Aorta (tissue), 5 donors: ENCODE measurements at regions not wholly inside any gene's neighbourhood (a gene's known extent, or its start where the extent isn't known, plus 50 kb on each side); places are given as distances from the start of the nearest gene placed in this dataset.
"Not testable (repeated sequence)": the region's sequence is repeated elsewhere in the genome, so short reads cannot be mapped to it uniquely, and the experiment has no call there.

Experiments
- ATAC-seq: fragments of 200-7000 bp; cut with Tn5 transposase; one replicate; pipeline ENCODE4 v1.9.1; 2022; ENCODE audit warnings: moderate library complexity; ENCODE audit not compliant: low FRiP score
- DNase-seq, 2 donors: peaks; one replicate each; pipeline ENCODE4 v3.0.0-alpha.2; 2020
- H3K27ac ChIP-seq, 2 donors: one replicate each; pipeline ENCODE4 v1.5.1; 2013; ENCODE audit warnings: low read length in 2 of 2, mild to moderate bottlenecking in 2 of 2, moderate library complexity in 2 of 2, control low read depth in 1 of 2, inconsistent platforms in 1 of 2, low read depth in 1 of 2
- H3K27me3 ChIP-seq, 2 donors: one replicate each; pipeline ENCODE4 v1.6.1; 2013; ENCODE audit warnings: control low read depth in 1 of 2, low read length in 1 of 2, mild to moderate bottlenecking in 1 of 2, moderate library complexity in 1 of 2; ENCODE audit not compliant: insufficient read depth in 2 of 2, control insufficient read depth in 1 of 2
- H3K36me3 ChIP-seq, 2 donors: one replicate each; pipeline ENCODE4 v1.6.1; 2013; ENCODE audit warnings: control low read depth in 1 of 2, low read length in 1 of 2, mild to moderate bottlenecking in 1 of 2; ENCODE audit not compliant: insufficient read depth in 2 of 2, control insufficient read depth in 1 of 2
- H3K4me1 ChIP-seq, 2 donors: one replicate each; pipeline ENCODE4 v1.6.1; 2013; ENCODE audit warnings: low read length in 2 of 2, control low read depth in 1 of 2, mild to moderate bottlenecking in 1 of 2, moderate library complexity in 1 of 2; ENCODE audit not compliant: insufficient read depth in 2 of 2, control insufficient read depth in 1 of 2
- H3K4me3 ChIP-seq, 2 donors: one replicate each; pipeline ENCODE4 v1.5.1; 2013; ENCODE audit warnings: low read length in 2 of 2, control low read depth in 1 of 2, mild to moderate bottlenecking in 1 of 2
- H3K9me3 ChIP-seq: one replicate; pipeline ENCODE4 v1.6.1; 2013; ENCODE audit warnings: mild to moderate bottlenecking, low read length; ENCODE audit not compliant: control insufficient read depth
- WGBS, 2 donors: extraction: QIAGEN DNeasy Blood & Tissue Kit; methylation state at CpG; one replicate each; pipeline ENCODE4 v1.1.7; 2013; 5-methylcytosine and 5-hydroxymethylcytosine counted together
- intact Hi-C, 2 donors: fragments of 100-400 bp; cut with DNase I; formaldehyde crosslinking; loops; one replicate each; pipeline versions ENCODE4 v1.14.2 to v1.15.0; 2022
- donor health status: healthy with polysubstance abuse.
- donor health status: Bipolar disorder and iron deficiency.
- donor health status: DM: no; HTN: no; CAD: no.
- donor health status: DM: no; HTN: no; CAD: no.
- donor health status: DM: yes; HTN: yes; CAD: no.

DNA sequence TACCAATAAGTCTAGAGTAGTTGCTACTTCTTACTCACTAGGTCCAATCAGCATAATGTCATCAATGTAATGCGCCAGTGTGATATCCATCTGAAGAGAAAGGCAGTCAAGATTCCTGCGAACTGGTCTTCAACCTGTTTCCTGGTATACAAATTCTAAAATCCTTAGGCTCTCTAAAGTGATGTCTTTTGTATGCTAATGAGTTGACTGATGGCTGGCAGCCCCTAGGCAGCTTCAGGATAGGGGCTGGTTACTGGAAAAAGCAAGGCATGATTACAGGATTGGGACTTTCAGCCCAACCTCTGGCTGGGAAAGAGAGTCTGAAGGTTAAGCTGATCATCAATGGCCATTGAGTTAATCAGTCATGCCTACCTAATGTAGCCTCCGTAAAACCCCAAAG, 250.2 kb upstream of the PTER start:
- no peak overlapping the region for H3K27ac ChIP-seq
- H3K4me3 ChIP-seq, result no peak overlapping the region
- DNase-seq (no peak), ATAC-seq (no peak)
- H3K36me3 ChIP-seq, result no peaks in the 10 kb centered on the region
- peaks cover 1% of the 10 kb centered on the region for H3K9me3 ChIP-seq
- no peaks in the 10 kb centered on the region for H3K4me1 ChIP-seq
- intact Hi-C loops, result no loop called here
- no peaks in the 10 kb centered on the region for H3K27me3 ChIP-seq
- WGBS, 2 donors, result 83 to 86% methylated on average over 3 of the region's 3 CpGs

DNA sequence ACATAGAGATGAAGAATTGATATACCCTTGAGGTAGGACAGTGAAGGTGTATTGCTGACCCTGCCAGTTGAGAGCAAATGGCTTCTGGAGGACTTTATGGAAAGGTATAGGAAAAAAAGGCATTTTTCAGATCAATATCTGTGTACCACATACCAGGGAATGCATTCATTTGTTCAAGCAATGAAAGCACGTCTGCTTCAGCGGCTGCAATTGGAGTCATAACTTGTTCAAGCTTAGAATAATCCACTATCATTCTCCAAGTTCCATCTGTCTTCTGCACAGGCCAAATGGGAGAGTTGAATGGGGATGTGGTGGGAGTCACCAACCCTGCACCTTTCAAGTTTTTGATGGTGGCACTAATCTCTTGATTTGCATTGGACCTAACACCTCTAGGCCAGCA, 249.6 kb upstream of the PTER start:
- 72 to 75% methylated on average over 2 of the region's 2 CpGs for WGBS, 2 donors
- no peaks in the 10 kb centered on the region for H3K36me3 ChIP-seq
- H3K9me3 ChIP-seq, result peaks cover 1% of the 10 kb centered on the region
- no peak overlapping the region for H3K4me3 ChIP-seq
- DNase-seq (no peak), ATAC-seq (no peak)
- H3K4me1 ChIP-seq, result no peaks in the 10 kb centered on the region
- H3K27ac ChIP-seq, result no peak overlapping the region
- intact Hi-C loops, result no loop called here
- no peaks in the 10 kb centered on the region for H3K27me3 ChIP-seq

DNA sequence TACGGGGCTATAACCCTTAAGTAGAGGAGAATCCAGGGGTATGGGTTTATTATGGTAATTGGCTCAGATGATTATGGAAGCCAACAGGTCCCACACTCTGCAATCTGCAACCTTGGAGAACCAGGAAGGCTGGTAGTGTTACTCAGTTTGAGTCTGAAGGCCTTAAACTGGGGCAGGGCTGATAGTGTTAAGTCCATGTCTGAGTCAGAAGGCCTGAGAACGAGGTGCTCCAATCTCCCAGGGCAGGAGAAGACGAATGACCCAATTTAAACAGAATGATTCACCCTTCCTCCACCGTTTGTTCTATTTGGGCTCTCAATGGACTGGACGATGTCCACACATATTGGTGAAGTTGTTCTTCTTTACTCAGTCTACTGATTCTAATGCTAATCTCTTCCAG, 244.5 kb upstream of the PTER start:
- Histone ChIP-seq H3K4me3 (no peak overlapping the region), H3K9me3 (peaks cover 3% of the 10 kb centered on the region), H3K27me3 (no peaks in the 10 kb centered on the region), H3K36me3 (no peaks in the 10 kb centered on the region), H3K4me1 (no peaks in the 10 kb centered on the region), H3K27ac (no peak overlapping the region)
- ATAC-seq (no peak), DNase-seq (no peak)
- intact Hi-C loops, result no loop called here
- 38 to 53% methylated on average over 5 of the region's 5 CpGs for WGBS, 2 donors

- H3K4me3 ChIP-seq, result no peak overlapping the region
- WGBS, 2 donors, result 87 to 91% methylated on average over 3 of the region's 3 CpGs
Measured at GRCh38 chr10:16193241-16193640, 243.6 kb upstream of the PTER start.

GRCh38 chr10:16195178-16195769, 241.5 kb upstream of the PTER start:
- DNase-seq, result no peak
- ATAC-seq, result no peak
- Histone ChIP-seq H3K27ac (no peak overlapping the region), H3K36me3 (no peaks in the 10 kb centered on the region), H3K4me1 (no peaks in the 10 kb centered on the region), H3K27me3 (no peaks in the 10 kb centered on the region), H3K9me3 (peaks cover 3% of the 10 kb centered on the region), H3K4me3 (no peak overlapping the region)
- intact Hi-C loops, result no loop called here
- WGBS, 2 donors, result 70 to 71% methylated on average over 1 of the region's 1 CpG

More at GRCh38 chr10:16193241-16193640, 243.6 kb upstream of the PTER start:
- intact Hi-C loops, result no loop called here
- Histone ChIP-seq H3K36me3 (no peaks in the 10 kb centered on the region), H3K27ac (no peak overlapping the region), H3K27me3 (no peaks in the 10 kb centered on the region), H3K4me1 (no peaks in the 10 kb centered on the region), H3K9me3 (peaks cover 3% of the 10 kb centered on the region)
- ATAC-seq (no peak), DNase-seq (no peak)

GRCh38 chr10:16195894-16196293, 240.9 kb upstream of the PTER start:
- H3K36me3 ChIP-seq, result no peaks in the 10 kb centered on the region
- DNase-seq (no peak), ATAC-seq (no peak)
- intact Hi-C loops, result no loop called here
- no peak overlapping the region for H3K4me3 ChIP-seq
- H3K27ac ChIP-seq, result no peak overlapping the region
- no peaks in the 10 kb centered on the region for H3K4me1 ChIP-seq
- WGBS, 2 donors, result 47 to 51% methylated on average over 2 of the region's 2 CpGs
- H3K9me3 ChIP-seq, result peaks cover 3% of the 10 kb centered on the region
- H3K27me3 ChIP-seq, result no peaks in the 10 kb centered on the region

DNA sequence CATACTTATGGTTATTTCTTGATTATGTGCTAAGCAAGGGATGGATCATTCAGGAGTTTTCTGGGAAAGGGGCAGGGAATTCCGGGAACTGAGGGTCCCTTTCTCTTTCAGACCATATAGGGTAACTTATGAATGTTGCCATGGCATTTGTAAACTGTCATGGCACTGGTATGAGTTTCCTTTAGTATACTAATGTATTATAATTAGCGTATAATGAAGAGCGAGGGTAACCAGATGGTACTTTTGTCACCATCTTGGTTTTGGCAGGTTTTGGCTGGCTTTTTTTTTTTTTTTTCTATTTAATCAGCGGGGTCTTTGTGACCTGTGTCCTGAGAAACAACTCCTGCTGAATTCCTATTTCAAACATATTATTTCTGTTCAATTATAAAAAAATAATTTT, 237.6 kb upstream of the PTER start:
- WGBS, 2 donors, result 82 to 86% methylated on average over 4 of the region's 4 CpGs
- Histone ChIP-seq H3K27me3 (no peaks in the 10 kb centered on the region), H3K9me3 (peaks cover 3% of the 10 kb centered on the region), H3K27ac (no peak overlapping the region), H3K36me3 (no peaks in the 10 kb centered on the region), H3K4me1 (no peaks in the 10 kb centered on the region), H3K4me3 (no peak overlapping the region)
- intact Hi-C loops, result no loop called here
- ATAC-seq (no peak), DNase-seq (no peak)

- H3K36me3 ChIP-seq, intact Hi-C loops, H3K9me3 ChIP-seq, H3K27me3 ChIP-seq, H3K4me3 ChIP-seq, H3K27ac ChIP-seq, H3K4me1 ChIP-seq, DNase-seq, ATAC-seq: not testable (repeated sequence)
- 83 to 100% methylated on average over 1 of the region's 1 CpG for WGBS, 2 donors
Measured at GRCh38 chr10:16223618-16224017, 213.2 kb upstream of the PTER start.

DNA sequence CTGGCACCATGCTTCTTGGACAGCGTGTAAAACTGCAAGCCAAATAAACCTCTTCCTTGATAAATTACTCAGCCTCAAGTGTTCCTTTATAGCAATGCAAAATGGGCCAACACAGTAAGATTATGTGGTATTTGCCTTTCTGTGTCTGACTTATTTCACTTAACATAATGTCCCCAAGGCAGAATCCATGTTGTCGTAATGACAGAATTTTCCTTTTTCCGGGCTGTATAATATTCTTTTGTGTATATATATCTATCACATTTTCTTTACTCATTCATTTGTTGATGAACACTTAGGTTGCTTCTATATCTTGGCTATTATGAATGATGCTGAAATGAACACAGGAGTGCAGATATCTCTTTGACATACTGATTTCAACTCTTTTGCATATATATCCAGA, 209.1 kb upstream of the PTER start:
- H3K4me3 ChIP-seq, result no peak overlapping the region
- H3K4me1 ChIP-seq, result no peaks in the 10 kb centered on the region
- H3K36me3 ChIP-seq, result no peaks in the 10 kb centered on the region
- no peak overlapping the region for H3K27ac ChIP-seq
- 83 to 86% methylated on average over 3 of the region's 3 CpGs for WGBS, 2 donors
- H3K27me3 ChIP-seq, result no peaks in the 10 kb centered on the region
- no peaks in the 10 kb centered on the region for H3K9me3 ChIP-seq
- ATAC-seq, result no peak
- no peak for DNase-seq
- intact Hi-C loops, result no loop called here
